AG09309 (cell line): ENCODE measurements at regions not wholly inside any gene's neighbourhood (a gene's known extent, or its start where the extent isn't known, plus 50 kb on each side); places are given as distances from the start of the nearest gene placed in this dataset.
A peak's percentile ranks its signal among the peaks of the same experiment; 100 is the strongest.
"Not testable (repeated sequence)": the region's sequence is repeated elsewhere in the genome, so short reads cannot be mapped to it uniquely, and the experiment has no call there.

Source experiments
- DNase-seq: peaks from one replicate; pipeline ENCODE4 v3.0.0-alpha.2; 2010; ENCODE audit warnings: low read depth
- H3K4me3 ChIP-seq: 2 replicates; pipeline ENCODE4 v1.5.1; 2011; ENCODE audit warnings: mild to moderate bottlenecking, low read depth, low read length, moderate library complexity; ENCODE audit not compliant: control insufficient read depth
- CTCF ChIP-seq: IDR thresholded peaks from 2 replicates; pipeline ENCODE4 v1.5.1; 2011; ENCODE audit warnings: mild to moderate bottlenecking, low read depth, low read length, inconsistent platforms; ENCODE audit not compliant: insufficient read depth, control insufficient read depth; ENCODE audit errors: missing control alignments

DNA sequence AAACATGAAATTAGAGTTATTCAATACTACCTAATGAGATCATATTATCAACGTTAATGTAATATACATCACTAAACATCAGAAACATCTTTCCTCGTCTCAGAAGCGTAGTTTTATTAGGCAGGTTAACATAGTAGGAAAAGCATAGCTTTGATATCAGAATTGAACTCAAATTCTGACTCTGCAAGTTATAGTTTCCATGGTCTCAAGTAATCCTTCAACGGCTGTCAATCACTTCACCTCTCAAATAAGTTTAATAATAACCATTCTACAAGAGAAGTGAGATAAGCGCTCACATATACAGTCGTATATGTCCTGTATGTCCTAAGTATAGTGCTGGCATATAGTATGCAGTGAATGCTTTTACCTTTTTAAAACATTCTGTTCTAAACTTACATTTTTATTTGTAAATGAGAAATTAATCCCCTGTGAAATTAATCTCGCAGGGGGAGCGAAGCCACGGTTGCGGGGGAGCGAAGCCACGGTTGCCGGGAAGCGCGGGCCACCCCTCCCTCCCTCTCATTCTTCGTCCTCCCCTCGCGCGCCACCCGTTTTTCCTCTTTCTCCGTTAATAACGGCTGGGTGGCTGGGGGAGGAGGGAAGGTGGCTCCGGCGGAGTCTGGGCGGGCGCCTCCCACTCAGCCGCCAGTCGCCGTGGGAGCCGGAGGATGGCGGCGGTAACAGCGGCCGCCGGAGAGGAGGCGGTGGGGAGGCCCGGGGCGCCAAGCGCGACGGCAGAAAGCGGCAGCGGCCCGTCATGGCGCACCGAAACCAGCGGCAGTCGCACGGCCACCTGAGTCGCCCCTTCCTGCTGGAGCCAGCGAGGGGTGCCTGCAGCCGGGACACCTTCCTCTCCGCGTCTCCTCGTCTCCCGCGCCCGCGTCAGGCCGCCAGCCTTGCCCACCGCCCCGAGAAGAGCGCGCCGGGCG lies 163.8 kb downstream of the KBTBD2 start:
- not testable (repeated sequence) for DNase-seq
- H3K4me3 ChIP-seq: peak overlapping the region; percentile 59

- H3K4me3 ChIP-seq, DNase-seq: not testable (repeated sequence)
Measured at GRCh38 chr7:32722837-32723236, 168.7 kb downstream of the KBTBD2 start.

- H3K4me3 ChIP-seq: no peak overlapping the region
- no peak for DNase-seq
- no peak for TF ChIP-seq CTCF
Measured at GRCh38 chr7:32694182-32694581, 197.4 kb downstream of the KBTBD2 start.

DNA sequence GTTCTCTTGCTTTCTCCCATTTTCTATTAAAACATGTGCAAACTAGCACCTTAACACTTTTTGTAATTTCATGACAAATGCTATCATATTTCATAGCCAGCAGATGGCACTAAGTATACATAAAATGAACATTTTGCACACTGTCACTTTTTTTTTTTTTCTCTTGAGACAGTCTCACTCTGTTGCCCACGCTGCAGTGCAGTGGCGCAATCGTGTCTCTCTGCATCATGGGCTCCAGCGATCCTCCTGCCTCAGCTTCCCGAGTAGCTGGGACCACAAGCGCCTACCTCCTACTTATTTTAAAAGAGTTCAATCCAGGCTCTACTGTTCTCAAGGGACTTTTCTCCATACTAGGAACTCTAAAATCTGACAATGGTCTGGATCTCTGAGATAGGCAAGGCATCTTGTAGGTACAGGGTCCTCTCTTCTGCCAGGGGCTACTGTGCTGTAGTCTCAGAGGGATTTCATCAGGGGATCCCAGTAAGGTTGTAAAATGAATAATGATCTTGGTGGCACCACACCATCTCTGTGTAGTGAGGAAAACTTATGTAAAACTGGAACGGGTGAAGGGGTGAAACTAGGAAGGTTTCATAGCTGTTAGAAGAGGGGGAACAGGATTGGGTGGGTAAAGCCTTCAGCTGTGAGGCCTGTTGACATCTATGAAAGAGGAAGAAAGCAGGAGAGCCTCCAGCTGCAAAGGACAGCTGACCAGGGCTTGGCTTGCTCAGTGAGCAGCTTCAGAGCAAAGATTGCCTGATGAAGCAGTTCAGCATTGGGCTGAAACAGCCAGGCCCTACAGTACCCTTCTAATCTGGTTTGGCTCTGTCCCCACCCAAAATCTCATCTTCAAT lies 196.9 kb downstream of the AVL9 start:
- H3K4me3 ChIP-seq, DNase-seq: not testable (repeated sequence)
- peak; percentile 23 for TF ChIP-seq CTCF

DNA sequence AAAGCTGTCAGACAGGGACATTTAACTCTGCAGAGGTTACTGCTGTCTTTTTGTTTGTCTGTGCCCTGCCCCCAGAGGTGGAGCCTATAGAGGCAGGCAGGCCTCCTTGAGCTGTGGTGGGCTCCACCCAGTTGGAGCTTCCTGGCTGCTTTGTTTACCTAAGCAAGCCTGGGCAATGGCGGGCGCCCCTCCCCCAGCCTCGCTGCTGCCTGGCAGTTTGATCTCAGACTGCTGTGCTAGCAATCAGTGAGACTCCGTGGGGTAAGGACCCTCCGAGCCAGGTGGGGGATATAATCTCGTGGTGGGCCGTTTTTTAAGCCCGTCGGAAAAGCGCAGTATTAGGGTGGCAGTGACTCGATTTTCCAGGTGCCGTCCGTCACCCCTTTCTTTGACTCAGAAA lies 192.8 kb downstream of the AVL9 start:
- not testable (repeated sequence) for H3K4me3 ChIP-seq, DNase-seq

DNA sequence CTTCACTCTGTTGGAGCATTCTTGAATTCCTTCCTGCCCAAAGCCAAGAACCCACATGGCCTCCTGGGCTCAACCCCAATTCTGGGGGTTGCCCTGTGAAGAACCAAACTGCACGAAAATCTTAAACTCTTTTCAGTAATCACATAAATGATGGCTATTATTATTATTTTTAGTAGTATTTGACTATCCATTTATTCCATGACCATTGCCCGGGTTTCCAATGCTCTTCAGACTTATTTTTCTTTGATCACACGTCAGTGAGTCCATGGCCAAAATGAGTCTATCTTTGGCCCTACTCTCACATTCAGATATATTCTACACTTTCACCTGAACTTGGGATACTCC lies 185.9 kb downstream of the AVL9 start:
- H3K4me3 ChIP-seq: no peak overlapping the region
- DNase-seq: no peak
- no peak for TF ChIP-seq CTCF

DNA sequence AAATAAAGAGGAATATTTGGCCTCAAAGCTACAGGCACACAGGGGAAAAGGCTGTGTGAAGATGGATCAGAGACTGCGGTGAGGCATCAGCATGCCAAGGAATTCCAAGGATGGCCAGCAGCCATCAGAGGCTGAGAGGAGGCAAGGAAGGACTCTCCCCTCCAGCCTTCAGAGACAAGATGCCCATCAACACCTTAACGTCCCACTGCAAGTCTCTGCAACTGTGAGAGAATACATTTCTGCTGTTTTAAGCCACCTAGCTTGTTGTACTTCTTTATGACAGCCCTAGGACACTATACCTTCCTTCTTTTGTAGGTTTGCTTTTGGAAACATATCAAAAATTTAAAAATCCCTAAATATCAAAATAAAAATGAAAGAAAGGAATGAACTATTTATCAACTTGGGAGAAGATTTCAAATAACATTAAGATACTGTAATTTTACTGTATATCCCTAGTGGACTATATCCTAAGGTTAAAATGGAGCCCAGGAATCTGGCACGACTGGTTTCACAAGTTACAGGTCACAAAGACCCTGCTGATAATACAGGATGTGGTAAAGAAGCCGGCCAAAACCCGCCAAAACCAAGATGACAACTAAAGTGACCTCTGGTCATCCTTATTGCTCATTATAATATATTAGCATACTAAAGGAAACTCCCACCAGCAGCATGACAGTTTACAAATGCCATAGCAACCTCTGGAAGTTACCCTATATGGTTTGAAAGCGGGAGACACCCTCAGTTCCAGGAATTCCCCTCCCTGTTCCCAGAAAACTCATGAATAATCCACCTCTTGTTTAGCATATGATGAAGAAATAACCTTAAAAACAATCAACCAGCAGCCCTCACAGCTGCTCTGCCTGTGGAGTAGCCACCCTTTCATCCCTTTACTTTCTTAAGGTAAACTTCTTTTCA lies 185.2 kb downstream of the AVL9 start:
- no peak for TF ChIP-seq CTCF
- no peak overlapping the region for H3K4me3 ChIP-seq
- peak; percentile 48 for DNase-seq

GRCh38 chr7:32679192-32679591 lies 183.9 kb downstream of the AVL9 start:
- no peak overlapping the region for H3K4me3 ChIP-seq
- DNase-seq: no peak
- no peak for TF ChIP-seq CTCF
